H1 (cell line): ENCODE measurements at regions not wholly inside any gene's neighbourhood (a gene's known extent, or its start where the extent isn't known, plus 50 kb on each side); places are given as distances from the start of the nearest gene placed in this dataset.

Source experiments
- CTCF ChIA-PET: fragments of 300-600 bp; sonication (Branson Sonifier 250); formaldehyde crosslinking; loops from one replicate; lab custom pipeline; 2021; ENCODE audit not compliant: partially characterized antibody; lab: Charles Lee
- POLR2A ChIA-PET: fragments of 300-600 bp; sonication (Branson Sonifier 250); formaldehyde crosslinking; loops from one replicate; lab custom pipeline; 2021; ENCODE audit warnings: inconsistent platforms; ENCODE audit not compliant: partially characterized antibody; lab: Charles Lee
- DNase-seq, 2 experiments: peaks; one replicate each; pipeline versions ENCODE4 v3.0.0 to v3.0.0-alpha.2; 2010 to 2022; ENCODE audit warnings: low spot score in 2 of 2, low read depth in 1 of 2, mixed read lengths in 1 of 2
- FAIRE-seq: peaks from 2 replicates; lab custom pipeline; 2011; peaks lifted over from hg19 to GRCh38; lab: Jason Lieb, UNC
- H2AFZ ChIP-seq: 2 replicates; pipeline ENCODE4 v1.8.1; 2012; ENCODE audit warnings: low read length, inconsistent platforms
- H2AK5ac ChIP-seq: 2 replicates; pipeline ENCODE4 v1.6.1; 2013; ENCODE audit warnings: low read depth, low read length
- H2BK120ac ChIP-seq: replicated peaks from 2 replicates; pipeline ENCODE3; 2013; ENCODE audit warnings: low read depth, low read length, inconsistent platforms
- H2BK12ac ChIP-seq: 2 replicates; pipeline ENCODE4 v1.6.1; 2013; ENCODE audit warnings: low read depth, low read length
- H2BK15ac ChIP-seq: 2 replicates; pipeline ENCODE4 v1.6.1; 2013; ENCODE audit warnings: low read length
- H2BK20ac ChIP-seq: 2 replicates; pipeline ENCODE4 v1.6.1; 2013; ENCODE audit warnings: low read length
- H2BK5ac ChIP-seq: 2 replicates; pipeline ENCODE4 v1.6.1; 2013; ENCODE audit warnings: low read depth, low read length
- H3K14ac ChIP-seq: 2 replicates; pipeline ENCODE4 v1.6.1; 2013; ENCODE audit warnings: inconsistent platforms; ENCODE audit not compliant: insufficient read length
- H3K18ac ChIP-seq: 2 replicates; pipeline ENCODE4 v1.6.1; 2013; ENCODE audit warnings: low read length; ENCODE audit errors: extremely low read depth
- H3K23ac ChIP-seq: 2 replicates; pipeline ENCODE4 v1.6.1; 2013; ENCODE audit warnings: inconsistent platforms; ENCODE audit not compliant: insufficient read length
- H3K23me2 ChIP-seq: 2 replicates; pipeline ENCODE4 v1.6.1; 2013; ENCODE audit warnings: low read depth, low read length
- H3K27ac ChIP-seq: 2 replicates; pipeline ENCODE4 v1.6.1; 2011; ENCODE audit warnings: low read depth, low read length, inconsistent platforms
- H3K27me3 ChIP-seq, 4 experiments: replicated peaks in 1 of 4; 1 replicate in 1 of 4; 2 replicates in 3 of 4; pipeline versions ENCODE4 v1.6.1 to v1.8.1; 2011 to 2013; ENCODE audit warnings: low read length in 3 of 4, mild to moderate bottlenecking in 3 of 4, inconsistent platforms in 2 of 4, mixed read lengths in 2 of 4, moderate library complexity in 1 of 4; ENCODE audit not compliant: control insufficient read depth in 3 of 4, insufficient read depth in 3 of 4; ENCODE audit errors: extremely low read depth in 1 of 4
- H3K36me3 ChIP-seq, 4 experiments: 2 replicates each; pipeline versions ENCODE4 v1.6.1 to v1.8.1; 2011 to 2013; ENCODE audit warnings: mild to moderate bottlenecking in 4 of 4, low read length in 3 of 4, moderate library complexity in 2 of 4, control low read depth in 1 of 4, inconsistent platforms in 1 of 4; ENCODE audit not compliant: insufficient read depth in 4 of 4, control insufficient read depth in 2 of 4
- H3K4ac ChIP-seq: replicated peaks from 2 replicates; pipeline ENCODE3; 2013; ENCODE audit warnings: low read length, low read depth, mixed read lengths, inconsistent platforms; ENCODE audit not compliant: insufficient read length
- H3K4me1 ChIP-seq, 4 experiments: replicated peaks in 1 of 4; 1 replicate in 1 of 4; 2 replicates in 3 of 4; pipeline versions ENCODE4 v1.6.1 to v1.8.1; 2011 to 2013; ENCODE audit warnings: low read length in 3 of 4, inconsistent platforms in 2 of 4, mixed read lengths in 1 of 4; ENCODE audit not compliant: insufficient read depth in 4 of 4, control insufficient read depth in 3 of 4
- H3K4me2 ChIP-seq, 2 experiments: 2 replicates each; pipeline versions ENCODE4 v1.6.1 to v1.8.1; 2011 to 2013; ENCODE audit warnings: low read depth in 2 of 2, low read length in 2 of 2, control low read depth in 1 of 2, inconsistent platforms in 1 of 2, mild to moderate bottlenecking in 1 of 2; ENCODE audit not compliant: insufficient read depth in 1 of 2
- H3K4me3 ChIP-seq, 4 experiments: fragments of 200-600, 300-600 bp in 1 of 4; sonication (generic), shearing (Covaris generic), sonication (Bioruptor Twin) in 1 of 4; 2 replicates each; pipeline versions ENCODE4 v1.5.1 to v1.8.1; 2011 to 2016; ENCODE audit warnings: low read length in 4 of 4, low read depth in 3 of 4, control low read depth in 2 of 4, inconsistent platforms in 2 of 4, mild to moderate bottlenecking in 2 of 4, mixed read lengths in 1 of 4, moderate library complexity in 1 of 4; ENCODE audit not compliant: insufficient read depth in 2 of 4; ENCODE audit errors: extremely low read depth in 1 of 4
- H3K56ac ChIP-seq: replicated peaks from 2 replicates; pipeline ENCODE3; 2013; ENCODE audit warnings: low read depth, mild to moderate bottlenecking, mixed read lengths, low read length, inconsistent platforms; ENCODE audit not compliant: insufficient read length
- H3K79me1 ChIP-seq: 2 replicates; pipeline ENCODE4 v1.6.1; 2013; ENCODE audit warnings: low read depth, low read length, control low read depth
- H3K79me2 ChIP-seq, 2 experiments: 2 replicates each; pipeline versions ENCODE4 v1.6.1 to v1.8.1; 2012 to 2013; ENCODE audit warnings: low read length in 2 of 2, mild to moderate bottlenecking in 2 of 2, inconsistent platforms in 1 of 2; ENCODE audit not compliant: insufficient read depth in 2 of 2, control insufficient read depth in 1 of 2
- H3K9ac ChIP-seq, 4 experiments: replicated peaks in 1 of 4; 1 replicate in 1 of 4; 2 replicates in 3 of 4; pipeline versions ENCODE4 v1.6.1 to v1.8.1; 2011 to 2013; ENCODE audit warnings: low read depth in 3 of 4, low read length in 3 of 4, control low read depth in 2 of 4, mild to moderate bottlenecking in 2 of 4, moderate library complexity in 2 of 4, inconsistent platforms in 1 of 4; ENCODE audit errors: extremely low read depth in 1 of 4
- H3K9me3 ChIP-seq, 2 experiments: 2 replicates each; pipeline versions ENCODE4 v1.6.1 to v1.8.1; 2012 to 2013; ENCODE audit warnings: mild to moderate bottlenecking in 2 of 2, moderate library complexity in 2 of 2, control low read depth in 1 of 2, inconsistent platforms in 1 of 2, low read depth in 1 of 2, low read length in 1 of 2, mixed read lengths in 1 of 2; ENCODE audit not compliant: insufficient read depth in 2 of 2
- H4K20me1 ChIP-seq, 2 experiments: replicated peaks in 1 of 2; 2 replicates each; pipeline versions ENCODE3 to v1.8.1; 2011 to 2013; ENCODE audit warnings: inconsistent platforms in 2 of 2, low read length in 2 of 2, mild to moderate bottlenecking in 1 of 2; ENCODE audit not compliant: insufficient read depth in 2 of 2, control insufficient read depth in 1 of 2
- H4K5ac ChIP-seq: 2 replicates; pipeline ENCODE4 v1.6.1; 2013; ENCODE audit warnings: low read length, low read depth, mixed read lengths, inconsistent platforms; ENCODE audit not compliant: insufficient read length
- H4K8ac ChIP-seq: 2 replicates; pipeline ENCODE4 v1.8.0; 2013; ENCODE audit warnings: mild to moderate bottlenecking, moderate library complexity, low read length, inconsistent platforms; ENCODE audit not compliant: insufficient read depth; ENCODE audit errors: extremely low read depth
- H4K91ac ChIP-seq: replicated peaks from 2 replicates; pipeline ENCODE3; 2013; ENCODE audit warnings: low read length, mixed read lengths, inconsistent platforms; ENCODE audit not compliant: insufficient read length
- BCL11A ChIP-seq, 2 experiments: IDR thresholded peaks; one replicate each; pipeline ENCODE4 v1.6.1; 2011; ENCODE audit warnings: low read depth in 2 of 2, low read length in 2 of 2, mild to moderate bottlenecking in 2 of 2
- BRCA1 ChIP-seq: IDR thresholded peaks from 2 replicates; pipeline ENCODE4 v1.6.1; 2012; ENCODE audit warnings: low read depth, low read length, improper control_type of control experiment
- CBX5 ChIP-seq: fragments of 300-800, 300-1000 bp; sonication (generic); IDR thresholded peaks from 2 replicates; pipeline ENCODE4 v1.7.1; 2016; ENCODE audit warnings: antibody characterized with exemption, low read length, low read depth
- CEBPB ChIP-seq: IDR thresholded peaks from 2 replicates; pipeline ENCODE4 v1.6.1; 2012; ENCODE audit warnings: low read depth, low read length
- CHD1 ChIP-seq: IDR thresholded peaks from 2 replicates; pipeline ENCODE4 v1.6.1; 2012; ENCODE audit warnings: low read depth, low read length, improper control_type of control experiment
- CREB1 ChIP-seq: IDR thresholded peaks from 2 replicates; pipeline ENCODE4 v1.6.1; 2012; ENCODE audit warnings: inconsistent platforms
- EZH2 ChIP-seq: fragments of 200-600 bp; sonication (generic); IDR thresholded peaks from 2 replicates; pipeline ENCODE4 v1.7.1; 2012; ENCODE audit warnings: low read depth, mild to moderate bottlenecking, moderate library complexity, low read length, inconsistent platforms; ENCODE audit not compliant: severe bottlenecking
- GABPA ChIP-seq: IDR thresholded peaks from 2 replicates; pipeline ENCODE4 v1.6.1; 2011; ENCODE audit warnings: mild to moderate bottlenecking, low read length, moderate library complexity, borderline replicate concordance; ENCODE audit not compliant: insufficient read depth
- HDAC6 ChIP-seq: IDR thresholded peaks from one replicate; pipeline ENCODE4 v1.7.1; 2012; ENCODE audit warnings: low read depth, mild to moderate bottlenecking, inconsistent platforms, low read length, moderate library complexity
- JUND ChIP-seq: IDR thresholded peaks from 2 replicates; pipeline ENCODE4 v1.6.1; 2011; ENCODE audit warnings: mild to moderate bottlenecking, improper control_type of control experiment, low read length
- POU5F1 ChIP-seq: IDR thresholded peaks from 2 replicates; pipeline ENCODE4 v1.6.1; 2011; ENCODE audit warnings: low read depth, mild to moderate bottlenecking, low read length, moderate library complexity
- RBBP5 ChIP-seq: IDR thresholded peaks from 2 replicates; pipeline ENCODE4 v1.7.1; 2012; ENCODE audit warnings: low read depth, mild to moderate bottlenecking, inconsistent platforms, low read length, moderate library complexity, borderline replicate concordance
- RFX5 ChIP-seq: IDR thresholded peaks from 2 replicates; pipeline ENCODE4 v1.6.1; 2011; ENCODE audit warnings: low read depth, low read length, improper control_type of control experiment, borderline replicate concordance
- WGBS, 2 experiments: shearing (Covaris generic) in 1 of 2; methylation state at CpG; one replicate each; pipeline versions ENCODE4 v1.1.6 to v1.1.7; 2013 to 2015; ENCODE audit warnings: low lambda C conversion rate in 2 of 2, mixed read lengths in 2 of 2, inconsistent platforms in 1 of 2, low coverage in 1 of 2, missing lambda C conversion rate in 1 of 2; ENCODE audit not compliant: insufficient replicate concordance in 2 of 2, insufficient coverage in 1 of 2, insufficient read length in 1 of 2; ENCODE audit errors: extremely low coverage in 1 of 2, missing lambda C conversion rate in 1 of 2; 5-methylcytosine and 5-hydroxymethylcytosine counted together
- TF ChIP-seq, protein P1 (sequence below), 3 experiments: IDR thresholded peaks; 1 replicate in 2 of 3; 2 replicates in 1 of 3; pipeline versions ENCODE4 v1.5.1 to v1.6.1; 2011; ENCODE audit warnings: low read length in 3 of 3, mild to moderate bottlenecking in 3 of 3, inconsistent platforms in 2 of 3, low read depth in 1 of 3, moderate library complexity in 1 of 3; ENCODE audit not compliant: insufficient read depth in 1 of 3; ENCODE audit errors: control extremely low read depth in 1 of 3

DNA sequence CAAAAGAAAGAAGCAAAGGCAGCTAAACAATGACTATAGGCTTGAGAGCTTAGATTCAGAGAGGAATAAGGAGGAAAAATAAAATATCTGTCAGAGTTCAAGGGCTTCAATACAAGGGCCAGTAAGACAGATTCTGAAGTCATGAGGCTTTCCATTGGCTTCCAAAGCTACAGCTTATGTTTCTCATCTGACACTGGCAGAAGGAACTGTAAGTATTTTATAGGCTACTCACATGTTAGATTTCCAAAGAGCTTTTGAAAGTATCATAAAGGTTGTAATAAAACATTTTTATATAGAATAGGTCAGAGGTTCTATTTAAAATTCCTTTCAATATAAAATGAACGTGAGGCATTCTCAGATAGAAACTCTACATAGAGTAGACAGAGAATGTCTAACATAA, 746.6 kb upstream of the NXPH2 start:
- 90% methylated on average over 1 of the region's 1 CpG; no CpG with 5 or more reads in 1 of the 2 experiments for WGBS, 2 experiments
- H4K8ac ChIP-seq, result no peak overlapping the region
- no peak overlapping the region for H3K23ac ChIP-seq
- no peaks in the 10 kb centered on the region for H3K79me2 ChIP-seq
- H4K91ac ChIP-seq, result no peak overlapping the region
- H3K4me3 ChIP-seq, result no peak overlapping the region
- ChIA-PET CTCF (no interaction called here), POLR2A (no interaction called here)
- no peaks in the 10 kb centered on the region for H3K36me3 ChIP-seq
- H2BK15ac ChIP-seq, result no peak overlapping the region
- H3K56ac ChIP-seq, result no peak overlapping the region
- H3K4ac ChIP-seq, result no peak overlapping the region
- no peaks in the 10 kb centered on the region for H4K20me1 ChIP-seq
- H3K18ac ChIP-seq, result no peak overlapping the region
- H4K5ac ChIP-seq, result no peak overlapping the region
- H3K23me2 ChIP-seq, result no peaks in the 10 kb centered on the region
- no peak overlapping the region for H3K14ac ChIP-seq
- DNase-seq (no peak), FAIRE-seq (no peak)
- H2BK120ac ChIP-seq, result no peak overlapping the region
- no peak overlapping the region for H2AK5ac ChIP-seq
- H2AFZ ChIP-seq, result no peak overlapping the region
- no peaks in the 10 kb centered on the region for H3K27me3 ChIP-seq
- no peak overlapping the region for H3K9ac ChIP-seq
- no peak overlapping the region for H3K4me2 ChIP-seq
- no peak overlapping the region for H2BK12ac ChIP-seq
- H3K27ac ChIP-seq, result no peak overlapping the region
- H2BK5ac ChIP-seq, result no peak overlapping the region
- no peaks in the 10 kb centered on the region for H3K9me3 ChIP-seq
- H3K4me1 ChIP-seq, result no peaks in the 10 kb centered on the region
- H2BK20ac ChIP-seq, result no peak overlapping the region
- H3K79me1 ChIP-seq, result no peaks in the 10 kb centered on the region
- TF ChIP-seq CHD1 (no peak), RBBP5 (no peak), CREB1 (no peak), GABPA (no peak), RFX5 (no peak), BCL11A (IDR thresholded peaks at IDR 0.05; ENCODE audit: low read depth in 2 of 2, low read length in 2 of 2) (no peak), BRCA1 (no peak), CBX5 (no peak), POU5F1 (no peak), JUND (no peak), CEBPB (no peak), EZH2 (no peak), HDAC6 (no peak)
- TF ChIP-seq, protein P1, sequence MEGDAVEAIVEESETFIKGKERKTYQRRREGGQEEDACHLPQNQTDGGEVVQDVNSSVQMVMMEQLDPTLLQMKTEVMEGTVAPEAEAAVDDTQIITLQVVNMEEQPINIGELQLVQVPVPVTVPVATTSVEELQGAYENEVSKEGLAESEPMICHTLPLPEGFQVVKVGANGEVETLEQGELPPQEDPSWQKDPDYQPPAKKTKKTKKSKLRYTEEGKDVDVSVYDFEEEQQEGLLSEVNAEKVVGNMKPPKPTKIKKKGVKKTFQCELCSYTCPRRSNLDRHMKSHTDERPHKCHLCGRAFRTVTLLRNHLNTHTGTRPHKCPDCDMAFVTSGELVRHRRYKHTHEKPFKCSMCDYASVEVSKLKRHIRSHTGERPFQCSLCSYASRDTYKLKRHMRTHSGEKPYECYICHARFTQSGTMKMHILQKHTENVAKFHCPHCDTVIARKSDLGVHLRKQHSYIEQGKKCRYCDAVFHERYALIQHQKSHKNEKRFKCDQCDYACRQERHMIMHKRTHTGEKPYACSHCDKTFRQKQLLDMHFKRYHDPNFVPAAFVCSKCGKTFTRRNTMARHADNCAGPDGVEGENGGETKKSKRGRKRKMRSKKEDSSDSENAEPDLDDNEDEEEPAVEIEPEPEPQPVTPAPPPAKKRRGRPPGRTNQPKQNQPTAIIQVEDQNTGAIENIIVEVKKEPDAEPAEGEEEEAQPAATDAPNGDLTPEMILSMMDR (IDR thresholded peaks at IDR 0.05; ENCODE audit: control extremely low read depth in 1 of 3, insufficient read depth in 1 of 3, low read depth in 1 of 3, low read length in 3 of 3), result no peak
